ENCODE measurements at regions not wholly inside any gene's neighbourhood (a gene's known extent, or its start where the extent isn't known, plus 50 kb on each side); places are given as distances from the start of the nearest gene placed in this dataset.
"Not testable (repeated sequence)": the region's sequence is repeated elsewhere in the genome, so short reads cannot be mapped to it uniquely, and the experiment has no call there.

- no peaks in the 10 kb centered on the region for H4K20me1 ChIP-seq (ENCODE audit: insufficient read depth, poor library complexity, severe bottlenecking)
- 91% methylated on average over 3 of the region's 3 CpGs for WGBS (ENCODE audit: low lambda C conversion rate, missing lambda C conversion rate)
- H3K79me2 ChIP-seq = no peaks in the 10 kb centered on the region
- no peak for DNase-seq (ENCODE audit: low spot score)
- H3K4me2 ChIP-seq = no peak overlapping the region
- no peaks in the 10 kb centered on the region for H3K9me3 ChIP-seq (ENCODE audit: low read depth)
- no peak overlapping the region for H3K27ac ChIP-seq
- H3K36me3 ChIP-seq (replicated peaks; ENCODE audit: insufficient read depth, low read depth) = no peaks in the 10 kb centered on the region
- no peaks in the 10 kb centered on the region for H3K9me2 ChIP-seq (replicated peaks; ENCODE audit: insufficient read depth)
- H3K4me3 ChIP-seq = no peak overlapping the region
- no peak overlapping the region for H2AFZ ChIP-seq
- H3K27me3 ChIP-seq = peaks cover 31% of the 10 kb centered on the region
- TF ChIP-seq CTCF (IDR thresholded peaks at IDR 0.05; ENCODE audit: poor library complexity) = no peak
- no peak for TF ChIP-seq EZH2 (IDR thresholded peaks at IDR 0.05; ENCODE audit: borderline replicate concordance)
- no peak for TF ChIP-seq EZH2phosphoT487 (IDR thresholded peaks at IDR 0.05; ENCODE audit: low read depth, severe bottlenecking, unreplicated experiment)
- no peaks in the 10 kb centered on the region for H3K4me1 ChIP-seq (ENCODE audit: insufficient read depth)
Measured at GRCh38 chr2:118421648-118422047, 333.4 kb downstream of the INSIG2 start.

DNA sequence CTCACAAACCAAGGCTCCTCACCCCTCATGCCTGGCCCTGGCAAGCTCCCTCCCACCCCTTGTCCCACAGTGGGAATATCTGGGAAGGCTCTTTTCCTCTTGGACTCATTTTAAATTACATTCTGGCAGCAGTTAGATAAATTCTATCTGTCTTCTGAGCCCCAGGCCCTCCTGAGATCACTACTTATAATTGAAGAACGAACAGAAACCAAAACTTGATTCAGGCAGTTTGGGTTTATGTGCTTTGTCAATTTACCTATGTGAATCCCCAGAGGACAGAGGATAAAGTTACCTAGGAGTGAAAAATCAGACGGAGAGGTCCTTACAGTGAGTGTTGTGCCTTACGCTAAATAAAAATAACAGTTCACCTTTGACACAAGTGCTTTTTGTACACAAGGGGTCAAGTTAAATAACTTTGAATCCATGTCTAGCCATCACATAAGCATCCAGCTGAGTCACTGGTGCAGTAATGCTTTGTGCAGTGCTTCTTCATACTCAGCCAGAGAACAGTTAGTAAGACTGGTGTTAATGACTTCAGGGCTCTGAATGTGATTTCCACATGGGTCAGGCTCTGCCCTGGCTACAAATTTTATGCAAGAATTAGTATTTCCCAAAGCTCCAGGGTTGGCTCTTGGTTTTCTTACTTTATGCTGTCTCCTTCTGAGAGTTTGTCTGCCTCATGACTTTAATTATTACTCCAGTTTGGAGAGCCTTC, 329.3 kb downstream of the INSIG2 start:
- H4K20me1 ChIP-seq (ENCODE audit: insufficient read depth, poor library complexity, severe bottlenecking) = no peaks in the 10 kb centered on the region
- H2AFZ ChIP-seq = no peak overlapping the region
- no peak for DNase-seq (ENCODE audit: low spot score)
- H3K36me3 ChIP-seq (replicated peaks; ENCODE audit: insufficient read depth, low read depth) = no peaks in the 10 kb centered on the region
- no peaks in the 10 kb centered on the region for H3K27me3 ChIP-seq
- H3K9me3 ChIP-seq (ENCODE audit: low read depth) = no peaks in the 10 kb centered on the region
- H3K27ac ChIP-seq = no peak overlapping the region
- TF ChIP-seq EZH2phosphoT487 (IDR thresholded peaks at IDR 0.05; ENCODE audit: low read depth, severe bottlenecking, unreplicated experiment) (no peak), EZH2 (IDR thresholded peaks at IDR 0.05; ENCODE audit: borderline replicate concordance) (no peak), CTCF (IDR thresholded peaks at IDR 0.05; ENCODE audit: poor library complexity) (no peak)
- no peak overlapping the region for H3K4me2 ChIP-seq
- 68% methylated on average over 3 of the region's 3 CpGs for WGBS (ENCODE audit: low lambda C conversion rate, missing lambda C conversion rate)
- no peaks in the 10 kb centered on the region for H3K4me1 ChIP-seq (ENCODE audit: insufficient read depth)
- no peaks in the 10 kb centered on the region for H3K9me2 ChIP-seq (replicated peaks; ENCODE audit: insufficient read depth)
- H3K79me2 ChIP-seq = no peaks in the 10 kb centered on the region
- no peak overlapping the region for H3K4me3 ChIP-seq

- not testable (repeated sequence) for H3K4me3 ChIP-seq; H3K27me3 ChIP-seq; H3K79me2 ChIP-seq; H2AFZ ChIP-seq; H3K4me1 ChIP-seq (ENCODE audit: insufficient read depth); H3K9me2 ChIP-seq (replicated peaks; ENCODE audit: insufficient read depth); H4K20me1 ChIP-seq (ENCODE audit: insufficient read depth, poor library complexity, severe bottlenecking); DNase-seq (ENCODE audit: low spot score); H3K9me3 ChIP-seq (ENCODE audit: low read depth); H3K4me2 ChIP-seq; H3K27ac ChIP-seq; H3K36me3 ChIP-seq (replicated peaks; ENCODE audit: insufficient read depth, low read depth)
- 93% methylated on average over 1 of the region's 1 CpG for WGBS (ENCODE audit: low lambda C conversion rate, missing lambda C conversion rate)
Measured at GRCh38 chr2:118415186-118415585, 326.9 kb downstream of the INSIG2 start.

GRCh38 chr2:118403658-118404451, 315.6 kb downstream of the INSIG2 start:
- no peaks in the 10 kb centered on the region for H3K36me3 ChIP-seq (replicated peaks; ENCODE audit: insufficient read depth, low read depth)
- no peak for TF ChIP-seq EZH2phosphoT487 (IDR thresholded peaks at IDR 0.05; ENCODE audit: low read depth, severe bottlenecking, unreplicated experiment)
- TF ChIP-seq EZH2 (IDR thresholded peaks at IDR 0.05; ENCODE audit: borderline replicate concordance) = no peak
- no peak for TF ChIP-seq CTCF (IDR thresholded peaks at IDR 0.05; ENCODE audit: poor library complexity)
- H3K27me3 ChIP-seq = peaks cover 3% of the 10 kb centered on the region
- no peak overlapping the region for H3K27ac ChIP-seq
- no peaks in the 10 kb centered on the region for H3K79me2 ChIP-seq
- no peaks in the 10 kb centered on the region for H4K20me1 ChIP-seq (ENCODE audit: insufficient read depth, poor library complexity, severe bottlenecking)
- H3K4me3 ChIP-seq = no peak overlapping the region
- no peaks in the 10 kb centered on the region for H3K9me2 ChIP-seq (replicated peaks; ENCODE audit: insufficient read depth)
- DNase-seq (ENCODE audit: low spot score) = no peak
- H2AFZ ChIP-seq = no peak overlapping the region
- 84% methylated on average over 5 of the region's 5 CpGs for WGBS (ENCODE audit: low lambda C conversion rate, missing lambda C conversion rate)
- H3K4me2 ChIP-seq = no peak overlapping the region
- no peaks in the 10 kb centered on the region for H3K4me1 ChIP-seq (ENCODE audit: insufficient read depth)
- no peaks in the 10 kb centered on the region for H3K9me3 ChIP-seq (ENCODE audit: low read depth)

All from hepatocyte (in vitro differentiated cells).